ENCODE measurements at regions not wholly inside any gene's neighbourhood (a gene's known extent, or its start where the extent isn't known, plus 50 kb on each side); places are given as distances from the start of the nearest gene placed in this dataset.

DNA sequence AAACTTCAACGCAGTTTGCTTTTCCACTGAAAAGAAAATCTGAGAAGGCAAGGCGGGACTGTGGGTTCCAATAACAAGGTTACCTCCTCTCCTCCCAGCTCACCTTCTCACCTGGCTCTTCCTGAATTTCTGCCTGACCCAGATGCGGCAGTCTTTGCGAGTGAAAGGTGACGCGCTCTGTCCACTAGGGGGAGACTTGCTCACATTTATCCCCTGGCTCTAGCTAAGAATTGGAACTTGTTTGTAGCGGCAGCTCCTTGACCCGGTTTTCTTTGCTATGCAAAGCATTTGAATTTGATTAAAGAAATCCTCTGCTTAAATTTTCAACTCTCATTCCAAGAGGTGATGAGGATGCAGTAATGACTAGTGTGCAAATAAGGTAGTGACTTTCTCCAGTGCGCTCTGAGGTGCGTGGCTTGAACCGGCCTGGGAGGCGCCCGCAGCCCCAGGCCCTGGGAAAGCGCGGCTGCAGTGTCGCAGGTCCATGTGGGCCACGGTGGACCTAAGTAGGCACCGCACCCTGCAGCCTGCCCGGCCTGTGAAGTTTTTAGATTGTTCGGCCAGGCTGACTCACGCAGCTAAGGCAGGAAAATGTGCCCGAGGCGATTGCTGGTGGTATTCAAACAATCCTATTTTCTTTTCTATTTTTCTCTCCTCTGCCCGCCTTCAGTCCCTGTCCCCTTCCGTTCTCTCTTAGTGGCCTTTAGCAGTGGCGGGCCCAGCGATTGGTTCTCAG, 336.9 kb upstream of the NPSR1 start:
- TF ChIP-seq, protein P1, sequence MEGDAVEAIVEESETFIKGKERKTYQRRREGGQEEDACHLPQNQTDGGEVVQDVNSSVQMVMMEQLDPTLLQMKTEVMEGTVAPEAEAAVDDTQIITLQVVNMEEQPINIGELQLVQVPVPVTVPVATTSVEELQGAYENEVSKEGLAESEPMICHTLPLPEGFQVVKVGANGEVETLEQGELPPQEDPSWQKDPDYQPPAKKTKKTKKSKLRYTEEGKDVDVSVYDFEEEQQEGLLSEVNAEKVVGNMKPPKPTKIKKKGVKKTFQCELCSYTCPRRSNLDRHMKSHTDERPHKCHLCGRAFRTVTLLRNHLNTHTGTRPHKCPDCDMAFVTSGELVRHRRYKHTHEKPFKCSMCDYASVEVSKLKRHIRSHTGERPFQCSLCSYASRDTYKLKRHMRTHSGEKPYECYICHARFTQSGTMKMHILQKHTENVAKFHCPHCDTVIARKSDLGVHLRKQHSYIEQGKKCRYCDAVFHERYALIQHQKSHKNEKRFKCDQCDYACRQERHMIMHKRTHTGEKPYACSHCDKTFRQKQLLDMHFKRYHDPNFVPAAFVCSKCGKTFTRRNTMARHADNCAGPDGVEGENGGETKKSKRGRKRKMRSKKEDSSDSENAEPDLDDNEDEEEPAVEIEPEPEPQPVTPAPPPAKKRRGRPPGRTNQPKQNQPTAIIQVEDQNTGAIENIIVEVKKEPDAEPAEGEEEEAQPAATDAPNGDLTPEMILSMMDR (IDR thresholded peaks at IDR 0.05), result peak; percentile 78
- ATAC-seq (peak; percentile 93), DNase-seq (peak in 2 of 3 donors; percentile 67 to 76)
- Histone ChIP-seq H3K36me3 (ENCODE audit: low read depth) (no peaks in the 10 kb centered on the region), H3K4me1 (ENCODE audit: low read depth) (no peaks in the 10 kb centered on the region), H3K4me3 (no peak overlapping the region), H3K9me3 (no peaks in the 10 kb centered on the region)
- intact Hi-C loops (cut with DNase I, micrococcal nuclease), result no loop called here

DNA sequence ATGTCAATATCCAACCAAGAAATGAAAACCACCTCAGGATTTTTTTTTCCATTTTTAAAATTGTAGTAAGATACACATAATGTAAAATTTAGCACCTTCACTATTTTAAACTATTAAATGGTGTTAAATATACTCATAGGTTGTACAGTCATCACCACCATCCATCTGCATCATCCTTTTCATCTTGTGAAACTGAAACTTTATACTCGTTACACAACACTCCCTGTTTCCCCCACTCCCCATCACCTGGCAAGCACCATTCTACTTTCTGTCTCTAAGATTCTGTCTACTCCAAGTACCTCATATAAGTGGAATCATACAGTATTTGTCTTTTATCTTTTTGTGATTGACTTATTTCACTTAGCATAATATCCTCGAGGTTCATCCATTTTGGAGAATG, 335.2 kb upstream of the NPSR1 start:
- TF ChIP-seq, protein P1 (IDR thresholded peaks at IDR 0.05), result no peak
- no peak for ATAC-seq
- no peak for DNase-seq
- Histone ChIP-seq H3K36me3 (ENCODE audit: low read depth) (no peaks in the 10 kb centered on the region), H3K4me3 (no peak overlapping the region), H3K4me1 (ENCODE audit: low read depth) (no peaks in the 10 kb centered on the region), H3K9me3 (no peaks in the 10 kb centered on the region)
- intact Hi-C loops (cut with DNase I, micrococcal nuclease), result no loop called here

DNA sequence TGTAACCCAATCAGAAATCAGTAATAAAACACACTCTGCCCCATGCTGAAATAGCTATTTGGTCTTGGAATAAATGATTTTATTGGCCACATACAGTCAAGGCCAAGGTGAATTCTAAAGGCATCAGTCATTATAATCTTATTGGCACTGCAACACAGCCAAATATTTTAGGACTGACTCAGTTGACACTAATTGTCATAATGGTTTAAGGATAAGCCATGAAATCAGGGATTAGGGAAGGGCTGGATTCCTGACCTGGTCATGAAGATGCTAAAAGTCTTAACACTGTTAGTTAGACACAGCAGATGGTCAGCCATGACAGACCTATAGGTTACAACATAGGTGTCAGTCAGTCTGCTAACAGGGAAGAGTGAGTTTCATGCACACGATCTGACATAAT, 330.3 kb upstream of the NPSR1 start:
- Histone ChIP-seq H3K36me3 (ENCODE audit: low read depth) (no peaks in the 10 kb centered on the region), H3K4me1 (ENCODE audit: low read depth) (no peaks in the 10 kb centered on the region), H3K9me3 (no peaks in the 10 kb centered on the region), H3K4me3 (no peak overlapping the region)
- ATAC-seq (no peak), DNase-seq (no peak)
- TF ChIP-seq, protein P1 (IDR thresholded peaks at IDR 0.05), result no peak
- intact Hi-C loops (cut with DNase I, micrococcal nuclease), result no loop called here

DNA sequence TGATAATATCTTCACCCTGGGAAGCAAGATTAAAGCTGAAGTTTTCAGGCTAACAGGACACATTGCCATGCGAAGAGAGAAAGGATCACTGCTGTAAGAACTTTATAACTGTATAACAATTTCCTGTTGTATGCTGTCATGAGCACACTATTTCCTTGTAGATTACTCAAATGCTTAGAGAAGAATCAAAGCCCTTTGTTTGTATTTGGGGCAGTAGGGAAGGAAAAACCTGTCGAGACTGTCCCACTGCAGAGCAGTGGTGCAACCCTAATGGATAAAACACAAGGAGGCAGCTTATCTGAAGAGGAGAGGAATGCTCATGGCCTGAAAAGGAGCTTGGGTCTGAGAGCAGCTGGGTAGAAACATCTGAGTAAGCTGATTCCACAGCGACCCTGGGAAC, 327.7 kb upstream of the NPSR1 start:
- no peak for ATAC-seq
- H3K4me1 ChIP-seq (ENCODE audit: low read depth), result no peaks in the 10 kb centered on the region
- TF ChIP-seq, protein P1 (IDR thresholded peaks at IDR 0.05), result no peak
- no peak for DNase-seq
- H3K4me3 ChIP-seq, result no peak overlapping the region
- H3K9me3 ChIP-seq, result no peaks in the 10 kb centered on the region
- no peaks in the 10 kb centered on the region for H3K36me3 ChIP-seq (ENCODE audit: low read depth)
- intact Hi-C loops (cut with DNase I, micrococcal nuclease), result no loop called here

DNA sequence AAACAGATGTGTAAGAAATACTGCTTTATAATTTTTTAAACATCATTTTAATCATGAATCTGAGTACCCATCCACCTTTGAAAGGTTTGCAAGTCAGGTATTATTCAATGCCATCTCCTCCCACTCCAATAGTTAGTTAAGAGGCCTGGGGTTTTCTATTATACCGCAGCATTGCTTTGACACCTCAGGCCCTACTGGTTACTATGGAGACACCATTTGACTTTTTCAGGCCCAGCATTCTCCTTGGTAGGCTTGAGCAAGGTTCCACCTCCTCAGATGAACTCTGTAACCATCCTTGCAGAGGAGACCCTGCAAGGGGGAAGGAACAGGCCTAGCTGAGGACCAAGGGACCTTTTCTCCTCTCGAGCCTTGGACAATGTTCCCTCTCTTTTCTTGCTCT, 326.9 kb upstream of the NPSR1 start:
- TF ChIP-seq, protein P1 (IDR thresholded peaks at IDR 0.05), result no peak
- ATAC-seq, result no peak

DNA sequence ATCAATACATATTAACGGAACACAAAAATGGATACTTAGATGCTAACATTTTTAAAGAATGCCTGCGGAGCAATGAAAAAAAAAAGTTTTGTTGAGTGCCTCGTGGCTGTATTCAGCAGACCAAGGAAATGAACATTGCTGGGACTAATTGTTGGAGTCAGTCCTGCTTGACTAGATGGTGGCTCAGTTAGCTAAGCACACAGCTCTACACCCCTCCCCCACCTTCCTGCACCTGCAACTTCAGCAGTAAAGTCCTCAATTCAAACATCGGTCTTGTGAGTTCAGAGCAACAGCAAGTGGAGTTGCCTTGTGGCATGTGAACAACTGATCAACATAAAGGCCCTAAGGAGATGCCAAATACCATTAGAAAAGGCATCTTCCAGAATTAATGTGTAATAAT, 326.0 kb upstream of the NPSR1 start:
- DNase-seq, result no peak
- H3K4me1 ChIP-seq (ENCODE audit: low read depth), result no peaks in the 10 kb centered on the region
- H3K9me3 ChIP-seq, result no peaks in the 10 kb centered on the region
- H3K4me3 ChIP-seq, result no peak overlapping the region
- TF ChIP-seq, protein P1 (IDR thresholded peaks at IDR 0.05), result no peak
- no peak for ATAC-seq
- intact Hi-C loops (cut with DNase I, micrococcal nuclease), result no loop called here
- H3K36me3 ChIP-seq (ENCODE audit: low read depth), result no peaks in the 10 kb centered on the region

More for the DNA sequence above, 326.9 kb upstream of the NPSR1 start:
- DNase-seq, result no peak
- Histone ChIP-seq H3K4me3 (no peak overlapping the region), H3K4me1 (ENCODE audit: low read depth) (no peaks in the 10 kb centered on the region), H3K9me3 (no peaks in the 10 kb centered on the region), H3K36me3 (ENCODE audit: low read depth) (no peaks in the 10 kb centered on the region)
- intact Hi-C loops (cut with DNase I, micrococcal nuclease), result no loop called here

Data from mucosa of descending colon (tissue), 3 donors.